HCT116 (cell line): ENCODE measurements at regions not wholly inside any gene's neighbourhood (a gene's known extent, or its start where the extent isn't known, plus 50 kb on each side); places are given as distances from the start of the nearest gene placed in this dataset.

Experiments used
- ATAC-seq: fragments of 200-7000 bp; cut with Tn5 transposase; 2 replicates; pipeline ENCODE4 v1.9.1; 2020; ENCODE audit warnings: mild to moderate bottlenecking, moderate library complexity
- BruUV-seq: library from RNA; stranded (reverse); fragments of 400-500 nt; replicated peaks from 2 replicates; lab custom pipeline; 2021; lab: Mats Ljungman, UMichigan
- CTCF ChIA-PET: fragments of 300-600 bp; sonication (Branson Sonifier 250); formaldehyde crosslinking; loops from one replicate; lab custom pipeline; 2021; ENCODE audit warnings: antibody characterized with exemption; lab: Charles Lee
- POLR2A ChIA-PET: fragments of 300-600, 350-600 bp; sonication (Branson Sonifier 250); formaldehyde crosslinking; loops from one replicate; lab custom pipeline; 2021; ENCODE audit warnings: antibody characterized with exemption; lab: Charles Lee
- RAD21 ChIA-PET, 2 experiments: fragments of 300-600 bp; sonication (Branson Sonifier 250); formaldehyde crosslinking; loops; one replicate each; lab custom pipeline; 2023; ENCODE audit warnings: low total read pairs in 2 of 2; ENCODE audit not compliant: uncharacterized antibody in 2 of 2, unreplicated experiment in 2 of 2, low non-redundant PET in 1 of 2; lab: Charles Lee
- DNase-seq: peaks from one replicate; pipeline ENCODE4 v3.0.0-alpha.2; 2010; ENCODE audit warnings: low read depth, low spot score
- H2AFZ ChIP-seq: fragments of 200-600 bp; shearing (Covaris generic), sonication (generic); 2 replicates; pipeline ENCODE4 v1.6.1; 2017; ENCODE audit warnings: low read depth, mixed run types, mixed read lengths, antibody characterized with exemption, low read length; ENCODE audit not compliant: poor library complexity, severe bottlenecking
- H3K27ac ChIP-seq: 2 replicates; pipeline ENCODE4 v1.5.1; 2012; ENCODE audit warnings: low read depth, low read length
- H3K27me3 ChIP-seq: fragments of 200-600 bp; sonication (generic); 2 replicates; pipeline ENCODE4 v1.6.1; 2016; ENCODE audit warnings: mixed run types, low read length, mixed read lengths; ENCODE audit not compliant: insufficient read depth
- H3K36me3 ChIP-seq, 2 experiments: fragments of 200-500 bp in 1 of 2; fragments of 200-600 bp in 1 of 2; sonication (Bioruptor generic) in 1 of 2; sonication (generic) in 1 of 2; 2 replicates each; pipeline versions ENCODE4 v1.5.1 to v1.6.1; 2014 to 2016; ENCODE audit warnings: low read length in 2 of 2, inconsistent platforms in 1 of 2, mixed read lengths in 1 of 2, mixed run types in 1 of 2; ENCODE audit not compliant: insufficient read depth in 2 of 2, control insufficient read depth in 1 of 2
- H3K4me1 ChIP-seq, 2 experiments: fragments of 200-600 bp in 1 of 2; sonication (generic) in 1 of 2; 2 replicates each; pipeline versions ENCODE4 v1.5.1 to v1.6.1; 2012 to 2017; ENCODE audit warnings: low read length in 2 of 2, inconsistent platforms in 1 of 2, mild to moderate bottlenecking in 1 of 2, mixed read lengths in 1 of 2, mixed run types in 1 of 2, moderate library complexity in 1 of 2; ENCODE audit not compliant: insufficient read depth in 2 of 2, control insufficient read depth in 1 of 2
- H3K4me2 ChIP-seq: fragments of 200-600 bp; sonication (generic); 2 replicates; pipeline ENCODE4 v1.6.1; 2017; ENCODE audit warnings: mixed run types, low read length, mixed read lengths
- H3K4me3 ChIP-seq, 2 experiments: fragments of 200-600 bp in 1 of 2; sonication (generic) in 1 of 2; replicated peaks in 1 of 2; 2 replicates each; pipeline ENCODE4 v1.5.1; 2011 to 2016; ENCODE audit warnings: low read length in 2 of 2, control low read depth in 1 of 2, low read depth in 1 of 2, mild to moderate bottlenecking in 1 of 2, mixed read lengths in 1 of 2, mixed run types in 1 of 2
- H3K79me2 ChIP-seq: fragments of 200-600 bp; sonication (generic); 2 replicates; pipeline ENCODE4 v1.6.1; 2017; ENCODE audit warnings: mild to moderate bottlenecking, mixed run types, low read length, moderate library complexity, mixed read lengths; ENCODE audit not compliant: insufficient read depth
- H3K9ac ChIP-seq: fragments of 200-600 bp; sonication (generic); 2 replicates; pipeline ENCODE4 v1.6.1; 2016; ENCODE audit warnings: low read length, mixed read lengths
- H3K9me2 ChIP-seq: fragments of 200-600 bp; sonication (generic), shearing (Covaris generic); 2 replicates; pipeline ENCODE4 v1.6.1; 2017; ENCODE audit warnings: mixed run types, mild to moderate bottlenecking, moderate library complexity; ENCODE audit not compliant: insufficient read depth
- H3K9me3 ChIP-seq, 2 experiments: fragments of 200-500 bp in 1 of 2; fragments of 200-600 bp in 1 of 2; sonication (Bioruptor generic) in 1 of 2; sonication (generic) in 1 of 2; 2 replicates each; pipeline ENCODE4 v1.6.1; 2014 to 2017; ENCODE audit warnings: low read length in 2 of 2, mixed read lengths in 2 of 2, inconsistent platforms in 1 of 2, low read depth in 1 of 2, mild to moderate bottlenecking in 1 of 2, mixed run types in 1 of 2, moderate library complexity in 1 of 2; ENCODE audit not compliant: control insufficient read depth in 1 of 2, insufficient read depth in 1 of 2
- H4K20me1 ChIP-seq: fragments of 200-600 bp; sonication (generic), shearing (Covaris generic); 2 replicates; pipeline ENCODE4 v1.6.1; 2017; ENCODE audit warnings: mixed run types, mild to moderate bottlenecking, moderate library complexity; ENCODE audit not compliant: insufficient read depth
- CEBPB ChIP-seq: IDR thresholded peaks from 2 replicates; pipeline ENCODE4 v1.6.1; 2012; ENCODE audit warnings: low read depth
- EGR1 ChIP-seq: IDR thresholded peaks from 2 replicates; pipeline ENCODE4 v1.6.1; 2012; ENCODE audit warnings: low read depth
- POLR2A ChIP-seq: IDR thresholded peaks from 2 replicates; pipeline ENCODE4 v1.7.0; 2011; ENCODE audit warnings: borderline replicate concordance; ENCODE audit not compliant: insufficient read depth, insufficient read length; ENCODE audit errors: extremely low read depth
- SP1 ChIP-seq: IDR thresholded peaks from 2 replicates; pipeline ENCODE4 v1.6.1; 2012; ENCODE audit warnings: low read depth
- ZBTB33 ChIP-seq: IDR thresholded peaks from 2 replicates; pipeline ENCODE4 v1.6.1; 2011; ENCODE audit warnings: mild to moderate bottlenecking, low read length, moderate library complexity; ENCODE audit not compliant: insufficient replicate concordance; ENCODE audit errors: extremely low read depth
- intact Hi-C: fragments of 100-400 bp; cut with micrococcal nuclease; formaldehyde crosslinking; loops from 2 replicates; pipeline ENCODE4 v1.10.0; 2022

- ATAC-seq (no peak), DNase-seq (no peak)
- Histone ChIP-seq H3K9me3 (peaks cover 0 to 4% of the 10 kb centered on the region in 2 experiments; a peak in 1 of 4 replicates), H3K4me1 (no peaks in the 10 kb centered on the region), H3K4me3 (no peak overlapping the region), H4K20me1 (no peaks in the 10 kb centered on the region), H3K9ac (no peak overlapping the region), H2AFZ (no peak overlapping the region), H3K4me2 (no peak overlapping the region), H3K27ac (no peak overlapping the region), H3K27me3 (no peaks in the 10 kb centered on the region), H3K36me3 (no peaks in the 10 kb centered on the region), H3K79me2 (no peaks in the 10 kb centered on the region), H3K9me2 (no peaks in the 10 kb centered on the region)
- ChIA-PET RAD21 (no interaction called here), CTCF (no interaction called here), POLR2A (no interaction called here)
- intact Hi-C loops, result no loop called here
- no TSS peak for BruUV-seq
- TF ChIP-seq ZBTB33, result no peak
These were observed 341.0 kb upstream of the TMEM132C start for GRCh38 chr12:127925971-127926370.

GRCh38 chr12:127928178-127928577 lies 338.8 kb upstream of the TMEM132C start:
- intact Hi-C loops, result no loop called here
- no peak overlapping the region for H3K9ac ChIP-seq
- no peak for TF ChIP-seq CEBPB
- TF ChIP-seq POLR2A, result no peak
- no peak for TF ChIP-seq EGR1
- TF ChIP-seq SP1, result no peak
- TF ChIP-seq, all 23 proteins: peak for 0
- Histone ChIP-seq H3K4me3 (no peak overlapping the region), H3K4me2 (no peak overlapping the region), H3K36me3 (no peaks in the 10 kb centered on the region), H3K27me3 (no peaks in the 10 kb centered on the region), H3K9me2 (no peaks in the 10 kb centered on the region), H4K20me1 (no peaks in the 10 kb centered on the region), H3K27ac (no peak overlapping the region), H2AFZ (no peak overlapping the region), H3K9me3 (peaks cover 3 to 9% of the 10 kb centered on the region in 2 experiments; a peak in 1 of 4 replicates), H3K4me1 (no peaks in the 10 kb centered on the region), H3K79me2 (no peaks in the 10 kb centered on the region)
- ATAC-seq (no peak), DNase-seq (no peak)
- CTCF ChIA-PET, result no interaction called here
- POLR2A ChIA-PET, result no interaction called here
- no TSS peak for BruUV-seq
- RAD21 ChIA-PET, result no interaction called here
